Fibroblast of the conjunctiva (primary cell): ENCODE measurements at regions not wholly inside any gene's neighbourhood (a gene's known extent, or its start where the extent isn't known, plus 50 kb on each side); places are given as distances from the start of the nearest gene placed in this dataset.
"Not testable (repeated sequence)": the region's sequence is repeated elsewhere in the genome, so short reads cannot be mapped to it uniquely, and the experiment has no call there.

Experiments
- DNase-seq: peaks from one replicate; pipeline ENCODE4 v3.0.0-alpha.2; 2010; ENCODE audit warnings: low read depth

DNA sequence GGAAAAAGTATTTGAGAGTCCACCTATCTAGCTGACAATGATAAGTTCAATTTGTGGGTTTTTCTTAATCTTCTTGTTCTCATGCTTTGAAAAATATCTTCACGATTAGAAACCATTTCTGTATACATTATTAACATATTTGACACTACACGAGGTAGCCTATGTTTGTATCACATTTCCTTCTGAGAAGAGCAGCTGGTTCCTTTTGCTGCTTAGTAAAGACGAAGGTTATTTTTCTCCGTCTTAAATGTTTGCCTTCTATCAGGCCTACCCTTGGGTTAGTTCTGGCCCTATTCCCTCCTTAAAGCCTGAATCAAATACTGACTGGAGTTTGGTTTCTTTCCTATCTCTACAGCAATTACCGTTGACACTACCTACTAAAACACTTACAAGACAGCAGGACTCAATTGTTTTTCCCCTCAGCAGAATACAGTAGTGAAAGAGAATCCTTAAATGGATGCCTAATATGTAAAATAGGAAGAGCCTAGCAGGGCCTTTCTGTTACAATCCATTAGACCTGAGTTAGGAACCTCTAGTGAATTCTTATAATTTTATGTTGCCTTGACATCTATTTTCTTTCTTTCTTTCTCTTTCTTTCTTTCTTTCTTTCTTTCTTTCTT lies 790.4 kb downstream of the EPHA4 start:
- no peak for DNase-seq

DNA sequence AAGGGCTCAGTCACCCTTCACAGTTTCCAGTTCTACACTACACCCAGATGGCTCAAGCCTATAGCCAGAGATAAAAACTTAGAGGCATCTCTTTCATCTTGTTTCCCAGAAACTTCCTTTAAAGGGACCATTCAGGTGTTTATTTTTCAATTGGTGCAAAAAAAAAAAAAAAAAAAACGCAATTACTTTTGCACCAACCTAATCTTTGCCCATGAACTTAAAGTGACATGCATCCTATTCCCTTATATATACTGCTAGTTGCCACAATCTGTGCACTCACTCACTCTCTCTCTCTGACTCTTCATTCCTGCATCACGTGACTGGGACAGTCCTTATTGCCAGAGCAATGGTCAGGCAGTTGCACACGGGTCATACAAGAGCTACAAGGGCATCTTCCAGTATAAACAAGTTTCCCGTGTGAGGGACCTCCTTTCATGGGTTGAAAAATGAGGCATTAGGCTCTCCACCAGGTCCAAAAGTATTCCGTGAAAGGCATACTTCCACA lies 789.4 kb downstream of the EPHA4 start:
- no peak for DNase-seq

DNA sequence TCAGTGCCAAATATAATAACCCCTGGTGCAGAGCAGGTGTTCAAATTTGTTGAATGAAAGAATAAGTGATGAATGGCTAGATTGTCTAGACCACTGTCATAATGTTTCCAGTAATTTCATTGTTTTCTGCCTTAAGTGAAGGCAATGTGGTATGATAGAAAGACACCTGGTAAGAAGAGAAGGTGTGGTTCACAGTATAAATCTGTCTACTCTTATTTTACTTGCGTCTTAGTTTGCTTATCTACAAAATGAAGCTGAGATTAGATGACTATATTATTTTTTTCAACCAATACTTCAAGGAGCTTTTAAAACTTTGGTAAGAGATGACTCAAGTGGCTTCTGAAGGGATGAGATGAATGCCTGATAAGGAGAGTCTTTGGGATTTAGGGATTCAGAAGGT lies 788.4 kb downstream of the EPHA4 start:
- no peak for DNase-seq

DNA sequence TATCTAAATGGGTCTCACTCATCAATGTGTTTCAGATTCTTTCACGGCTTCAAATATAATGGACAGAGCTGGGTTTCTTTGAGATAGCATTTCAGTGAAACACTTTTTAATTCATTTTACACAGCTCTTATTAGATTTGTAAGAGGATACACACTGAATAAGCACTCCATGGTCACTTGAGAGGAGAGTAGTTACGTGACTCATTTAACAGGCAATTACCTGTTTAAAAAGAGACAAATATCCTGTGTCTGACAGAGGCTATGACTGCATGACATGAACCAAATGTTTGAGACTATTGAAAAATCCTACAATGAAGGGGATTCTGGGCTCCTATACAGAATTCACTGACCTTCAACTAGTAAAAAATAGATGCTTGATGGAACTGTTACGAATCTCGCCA lies 786.9 kb downstream of the EPHA4 start:
- no peak for DNase-seq

DNA sequence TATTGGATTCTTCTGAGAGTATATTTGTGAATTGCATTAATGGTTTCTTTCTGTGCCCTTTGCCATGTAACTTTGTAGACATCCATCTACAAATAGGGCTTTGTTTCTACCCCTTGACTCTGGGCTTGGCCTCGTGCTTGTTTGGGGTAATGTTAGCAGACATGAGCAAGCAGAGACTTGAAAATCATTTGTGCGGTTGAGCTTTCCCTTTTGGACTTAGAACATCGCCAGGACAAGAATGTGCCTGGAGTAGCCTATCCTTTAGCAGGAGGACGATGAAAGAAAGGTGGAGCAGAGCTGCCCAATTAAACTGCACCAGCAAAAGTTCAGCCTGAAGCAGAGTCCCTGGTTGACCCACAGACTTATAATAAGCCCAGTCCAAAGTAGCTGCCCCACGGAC lies 785.9 kb downstream of the EPHA4 start:
- no peak for DNase-seq

DNA sequence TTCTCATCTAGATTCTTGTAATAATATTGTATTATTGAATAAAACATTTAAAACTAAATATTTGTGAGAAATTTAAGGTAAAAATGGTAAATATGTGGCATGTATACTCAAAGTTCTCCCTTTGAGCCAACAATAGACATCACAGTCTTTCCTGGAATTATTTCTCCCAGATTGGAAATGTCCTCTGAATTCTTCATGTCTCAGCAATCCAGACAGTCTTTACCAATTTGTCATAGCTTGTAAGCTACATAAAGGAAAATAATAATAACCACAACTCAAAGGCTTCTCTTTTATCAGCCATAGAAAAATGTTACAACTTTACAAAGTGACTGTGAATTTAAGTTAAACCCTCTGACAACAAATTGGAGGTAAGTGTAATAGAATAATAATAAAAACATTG lies 784.9 kb downstream of the EPHA4 start:
- DNase-seq = no peak

DNA sequence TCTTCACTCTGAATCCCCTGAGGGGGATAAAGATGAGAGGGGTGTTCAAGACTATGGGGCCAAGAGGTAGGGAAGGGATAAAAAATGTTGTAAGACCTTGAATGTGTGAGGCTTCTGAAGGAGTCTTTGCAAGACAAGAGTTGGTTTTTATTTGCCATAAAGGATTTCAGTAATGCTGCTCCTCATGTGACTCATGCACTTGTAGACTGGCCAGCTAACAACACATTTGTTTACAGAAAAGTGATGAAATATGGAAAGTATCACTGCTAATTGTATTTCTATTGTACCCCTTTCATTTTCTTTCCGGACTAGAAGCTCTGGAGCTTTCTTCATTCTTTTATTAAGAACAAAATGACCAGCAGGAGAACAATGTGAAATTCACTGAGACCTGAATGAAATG lies 782.1 kb downstream of the EPHA4 start:
- peak; percentile 48 for DNase-seq

DNA sequence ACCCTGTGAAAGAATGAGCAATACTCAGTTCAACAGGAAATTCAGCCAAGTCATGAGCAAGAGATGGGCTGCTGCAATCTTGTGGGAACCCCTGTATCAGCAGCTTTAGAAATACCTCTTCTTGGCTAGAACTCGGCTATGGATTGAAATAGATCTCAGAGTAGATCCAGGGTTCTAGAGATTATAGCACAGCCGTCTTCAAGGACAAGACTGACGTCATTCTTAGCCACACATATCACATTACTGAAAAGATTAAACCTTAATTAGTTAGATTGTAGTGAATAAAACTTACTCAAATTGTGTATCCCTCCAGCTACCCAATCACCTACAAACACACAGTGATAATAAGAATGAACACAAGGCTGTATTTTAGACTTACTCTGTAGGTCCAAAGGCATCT lies 776.4 kb downstream of the EPHA4 start:
- no peak for DNase-seq

DNA sequence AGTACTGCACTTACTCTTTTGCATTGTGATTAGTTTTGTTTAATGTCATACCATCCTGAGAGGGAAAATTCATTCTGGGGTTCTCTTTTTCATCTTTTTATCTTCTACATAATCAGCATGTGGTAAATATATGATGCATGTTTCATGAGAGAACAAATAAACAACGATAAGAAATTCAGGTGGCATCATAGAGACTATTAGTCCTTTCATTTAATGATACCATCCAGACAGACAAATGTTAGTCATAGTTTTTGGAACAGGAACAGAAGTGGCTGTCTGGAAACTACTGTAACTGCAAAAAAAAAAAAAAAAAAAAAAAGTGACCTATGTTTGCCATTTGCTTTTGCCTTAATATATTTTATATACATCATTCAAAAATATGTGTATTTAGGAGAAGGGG lies 761.0 kb downstream of the EPHA4 start:
- no peak for DNase-seq

DNA sequence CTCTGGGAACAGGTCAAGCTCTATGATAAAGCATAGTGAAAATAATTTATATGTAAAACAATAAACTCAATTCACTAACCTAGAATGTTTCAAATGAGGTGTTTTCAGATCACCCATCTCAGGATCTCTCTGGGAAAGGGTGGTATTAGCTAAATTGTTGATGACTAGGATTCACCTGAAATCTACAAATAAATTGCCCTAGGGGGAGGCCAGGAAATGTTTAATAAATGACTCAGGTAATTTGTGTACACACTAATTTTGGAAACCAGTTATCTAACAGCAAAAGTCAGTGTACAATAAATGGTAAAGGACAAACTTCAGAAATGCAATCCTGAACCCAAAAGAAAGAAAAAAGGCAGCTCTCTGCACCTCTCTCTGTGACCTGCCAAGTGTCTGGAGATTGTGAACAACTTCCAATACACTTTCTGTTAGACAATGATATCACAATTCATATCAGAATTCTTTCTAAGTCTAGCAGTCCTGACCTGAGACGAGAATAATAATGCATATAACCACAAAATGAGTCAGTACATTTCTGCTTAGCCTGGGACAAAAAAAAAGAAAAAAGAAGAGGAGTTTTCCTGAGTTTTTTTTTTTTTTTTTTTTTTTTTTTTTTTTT lies 760.0 kb downstream of the EPHA4 start:
- no peak for DNase-seq

DNA sequence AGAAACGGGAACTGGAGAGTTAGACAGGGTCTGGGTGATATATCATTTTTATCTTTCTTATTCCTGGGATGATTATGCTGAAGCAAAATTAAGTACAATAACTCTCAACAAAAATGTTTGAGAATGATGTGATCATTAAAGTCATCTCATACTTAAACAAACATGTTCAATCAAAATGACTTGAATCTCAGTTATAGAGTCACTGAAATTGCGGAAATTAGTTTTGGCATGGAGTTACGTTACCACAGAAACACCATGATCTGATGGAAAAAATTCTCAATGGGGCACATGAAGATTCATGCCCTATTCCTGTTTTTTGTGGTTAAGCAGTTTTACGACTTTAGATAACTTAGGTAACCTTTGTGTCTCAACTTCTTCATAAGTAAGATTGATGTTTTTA lies 757.7 kb downstream of the EPHA4 start:
- DNase-seq = no peak

DNA sequence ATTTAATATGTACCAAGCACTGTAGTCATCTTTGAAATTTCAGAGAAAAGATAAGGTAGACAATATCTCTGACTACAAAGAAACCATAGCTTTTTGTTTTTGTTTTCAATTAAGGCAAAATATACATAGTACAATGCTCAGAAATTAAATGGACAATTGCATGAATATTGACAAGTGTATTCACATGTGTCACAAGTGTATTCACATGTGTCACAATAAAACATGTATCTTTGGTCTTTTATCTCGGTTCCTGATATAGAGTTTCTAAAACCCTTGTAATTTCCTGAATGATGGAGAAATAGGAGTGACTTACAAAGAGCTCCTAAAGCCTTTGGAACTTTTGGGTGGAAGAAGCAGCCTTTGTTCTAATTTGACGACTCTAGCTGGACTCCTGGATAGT lies 756.4 kb downstream of the EPHA4 start:
- no peak for DNase-seq

DNA sequence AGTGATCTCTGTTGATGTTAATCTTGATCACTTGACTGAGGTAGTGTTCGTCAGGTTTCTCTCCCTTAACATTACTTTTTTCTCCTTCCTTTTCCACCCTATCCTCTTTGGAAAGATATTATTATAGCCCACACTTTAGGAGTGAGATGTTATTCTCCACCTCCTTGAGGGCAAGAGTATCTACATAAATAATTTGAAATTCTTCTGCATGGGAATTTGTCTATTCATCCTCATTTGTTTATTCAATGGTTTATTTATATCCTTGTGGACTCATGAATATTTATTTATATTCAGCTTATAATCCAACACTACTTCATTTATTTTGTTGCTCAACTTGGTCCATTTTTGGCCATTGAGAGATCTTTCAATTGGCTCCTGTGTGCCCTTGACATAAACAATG lies 750.4 kb downstream of the EPHA4 start:
- no peak for DNase-seq

DNA sequence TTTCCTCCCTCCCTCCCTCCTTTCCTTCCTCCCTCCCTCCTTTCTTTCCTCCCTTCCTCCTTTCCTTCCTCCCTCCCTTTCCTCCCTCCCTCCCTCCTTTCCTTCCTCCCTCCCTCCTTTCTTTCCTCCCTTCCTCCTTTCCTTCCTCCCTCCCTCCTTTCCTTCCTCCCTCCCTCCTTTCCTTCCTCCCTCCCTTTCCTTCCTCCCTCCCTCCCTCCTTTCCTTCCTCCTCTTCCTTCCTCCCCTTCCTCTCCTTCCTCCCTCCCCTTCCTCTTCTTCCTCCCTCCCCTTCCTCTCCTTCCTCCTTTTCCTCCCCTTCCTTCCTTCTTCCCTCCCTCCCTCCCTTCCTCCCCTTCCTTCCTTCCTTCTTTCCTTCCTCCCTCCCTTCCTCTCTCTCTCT lies 748.5 kb downstream of the EPHA4 start:
- not testable (repeated sequence) for DNase-seq

DNA sequence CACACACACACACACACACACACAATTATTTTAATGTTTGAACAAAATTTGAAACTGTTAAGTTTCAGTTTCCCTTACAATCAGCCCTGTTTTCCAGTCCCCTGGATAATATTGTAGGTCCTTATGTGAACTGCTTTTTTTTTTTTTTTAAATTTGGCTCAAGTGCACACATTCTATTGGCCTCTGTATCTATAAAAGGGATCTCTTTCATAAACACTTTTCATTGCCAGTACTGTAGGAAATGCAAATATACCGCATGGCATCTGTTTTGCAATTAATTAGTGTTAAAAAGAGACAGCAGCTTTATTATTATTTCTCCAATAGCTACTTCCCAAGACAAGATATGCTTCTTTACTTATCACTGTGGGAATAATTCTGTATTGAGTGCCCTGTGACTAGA lies 738.7 kb downstream of the EPHA4 start:
- no peak for DNase-seq

DNA sequence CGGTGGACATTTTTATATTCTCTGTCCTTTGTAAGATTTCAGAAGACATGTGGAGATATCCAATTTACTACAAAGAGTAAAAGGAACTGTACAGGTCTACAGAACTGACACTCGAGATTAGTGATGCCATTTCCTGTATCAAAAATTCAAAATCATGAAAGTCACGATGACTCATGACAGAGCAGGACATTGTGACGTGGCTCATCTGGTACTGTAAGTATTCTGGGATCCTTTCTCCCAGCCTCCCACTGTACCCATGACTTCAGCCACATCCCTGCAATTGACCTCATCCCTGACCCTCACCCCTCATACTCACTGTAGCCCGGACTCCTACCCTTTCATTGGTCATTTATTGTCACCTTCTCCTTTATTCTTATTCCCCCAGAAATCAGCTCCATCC lies 736.5 kb downstream of the EPHA4 start:
- no peak for DNase-seq

DNA sequence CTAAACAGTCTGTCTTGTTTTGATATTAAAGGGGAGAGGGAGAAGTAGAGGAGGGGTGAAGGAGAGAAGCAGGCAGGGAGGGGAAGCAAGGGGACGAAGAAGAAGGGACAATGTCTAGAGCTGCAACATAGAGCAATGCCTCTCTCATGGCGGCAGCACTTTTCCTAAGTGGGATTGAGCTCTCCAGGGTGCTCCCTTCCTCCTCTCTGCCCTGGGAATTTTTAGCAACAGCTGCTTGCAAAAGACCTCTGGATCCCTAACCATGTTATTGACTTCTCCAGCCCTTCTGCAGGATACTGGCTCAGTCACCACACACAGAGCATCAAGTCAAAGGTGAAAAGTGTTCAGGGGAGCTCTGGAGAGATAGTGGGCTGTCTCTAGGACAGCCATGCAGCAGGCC lies 734.9 kb downstream of the EPHA4 start:
- DNase-seq = no peak

DNA sequence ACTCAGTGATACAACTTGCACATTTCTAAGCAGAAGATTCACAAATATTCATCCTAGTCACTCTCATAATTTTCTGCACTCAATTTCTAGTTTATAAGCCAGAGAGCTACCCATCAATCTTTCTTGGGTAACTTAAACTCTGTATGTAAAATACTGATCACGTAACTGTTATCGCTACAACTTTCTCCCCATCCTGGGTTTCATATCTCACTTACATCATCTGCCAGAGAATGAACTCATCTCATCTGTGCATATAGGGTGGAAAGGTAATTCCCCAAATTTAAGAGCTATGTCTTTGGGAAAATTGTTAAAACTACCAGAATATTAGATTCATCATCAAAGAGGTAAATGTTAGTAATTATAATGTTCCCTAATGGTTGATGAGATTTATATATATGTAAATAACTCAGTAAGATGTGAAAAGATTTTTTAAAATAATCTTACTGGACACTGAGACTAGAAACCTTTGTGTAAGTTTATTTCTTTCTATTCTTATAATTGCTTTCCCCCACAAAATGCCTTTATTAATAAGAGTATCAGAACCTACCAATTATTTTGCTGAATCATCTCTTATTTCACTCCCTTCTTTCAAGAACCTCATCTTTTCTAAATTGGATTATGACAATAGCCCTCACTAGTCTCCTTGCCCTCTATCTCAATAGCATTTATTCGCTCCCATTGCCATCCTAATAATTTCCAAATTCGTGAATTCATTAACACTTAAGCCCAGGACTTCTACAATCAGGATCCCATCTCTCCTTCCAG lies 729.0 kb downstream of the EPHA4 start:
- DNase-seq = no peak

DNA sequence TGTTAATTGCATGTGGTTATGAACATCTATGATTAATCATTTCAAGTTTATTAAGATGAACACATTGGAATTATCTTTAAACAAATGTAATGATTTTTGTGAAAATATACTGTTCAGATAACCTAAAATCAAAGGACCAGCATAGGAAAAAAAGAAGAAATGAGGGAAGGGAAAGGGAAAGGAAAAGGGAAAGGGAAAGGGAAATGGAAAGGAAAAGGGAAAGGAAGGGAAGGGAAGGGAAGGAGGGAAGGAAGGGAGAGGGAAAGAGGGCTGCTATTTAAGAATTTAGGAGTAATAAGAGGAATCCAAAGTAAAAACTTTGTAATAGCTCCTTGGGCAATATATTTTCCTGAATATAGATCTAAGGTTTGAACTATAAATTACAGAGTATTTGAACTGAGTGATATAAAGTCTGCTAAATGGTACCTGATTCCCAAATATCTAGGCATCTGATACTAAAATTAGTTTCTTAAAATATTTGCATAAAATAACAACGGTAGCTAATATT lies 726.3 kb downstream of the EPHA4 start:
- no peak for DNase-seq

DNA sequence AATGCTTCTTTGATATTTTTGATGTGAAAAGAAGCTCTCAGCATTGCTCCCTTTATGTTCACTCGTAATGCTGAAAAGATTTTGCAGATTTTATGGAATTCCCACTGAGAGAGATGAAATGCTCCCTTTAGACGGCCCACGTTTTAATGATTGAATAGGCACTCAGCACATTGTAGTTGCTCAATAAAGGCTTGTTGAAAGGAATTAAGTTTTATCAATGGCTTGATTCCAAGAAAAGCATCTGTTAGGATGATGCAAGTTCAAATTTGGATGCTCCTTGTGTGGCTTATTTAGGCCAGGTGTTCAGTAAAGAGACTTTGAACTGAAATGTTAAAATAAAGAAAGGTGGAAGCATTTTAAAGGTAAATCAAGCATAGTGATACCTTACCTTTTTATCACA lies 725.1 kb downstream of the EPHA4 start:
- no peak for DNase-seq

DNA sequence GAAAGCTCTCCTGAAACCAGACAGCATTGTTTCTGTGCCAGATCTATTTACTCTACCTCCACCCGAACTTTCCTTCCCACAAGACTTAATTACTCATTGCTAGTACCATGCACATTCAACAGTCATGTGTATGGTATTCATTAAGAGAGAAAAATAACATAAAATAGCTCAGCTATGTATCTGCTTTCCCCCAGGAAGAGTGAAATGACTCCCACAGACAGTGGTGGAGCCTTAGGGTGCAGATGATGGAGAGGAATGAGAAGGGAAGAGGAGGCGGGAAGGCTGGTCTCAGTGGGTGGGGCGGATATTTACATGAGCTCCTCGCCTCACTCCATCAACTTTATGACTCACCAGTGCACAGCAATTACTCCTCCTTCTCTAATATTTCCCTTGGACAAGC lies 724.5 kb downstream of the EPHA4 start:
- DNase-seq = peak; percentile 33

DNA sequence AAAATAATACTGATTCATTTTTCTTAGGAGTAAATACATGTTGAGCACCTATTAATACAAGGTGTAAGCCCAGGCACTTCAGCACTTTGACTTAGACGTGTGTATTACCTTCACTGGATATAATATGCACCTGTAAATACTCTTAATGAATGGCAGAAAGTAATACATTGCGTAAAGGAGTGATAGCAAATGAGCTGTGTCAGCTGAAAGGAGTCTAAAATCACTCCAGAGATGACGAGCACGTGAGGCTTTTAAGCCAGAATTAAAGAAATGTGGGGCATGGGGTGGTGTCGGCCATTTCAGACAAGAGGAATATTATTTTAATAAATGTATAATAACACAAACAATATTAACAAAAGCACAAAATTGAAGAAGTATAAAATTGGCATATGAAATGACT lies 722.7 kb downstream of the EPHA4 start:
- DNase-seq = no peak

DNA sequence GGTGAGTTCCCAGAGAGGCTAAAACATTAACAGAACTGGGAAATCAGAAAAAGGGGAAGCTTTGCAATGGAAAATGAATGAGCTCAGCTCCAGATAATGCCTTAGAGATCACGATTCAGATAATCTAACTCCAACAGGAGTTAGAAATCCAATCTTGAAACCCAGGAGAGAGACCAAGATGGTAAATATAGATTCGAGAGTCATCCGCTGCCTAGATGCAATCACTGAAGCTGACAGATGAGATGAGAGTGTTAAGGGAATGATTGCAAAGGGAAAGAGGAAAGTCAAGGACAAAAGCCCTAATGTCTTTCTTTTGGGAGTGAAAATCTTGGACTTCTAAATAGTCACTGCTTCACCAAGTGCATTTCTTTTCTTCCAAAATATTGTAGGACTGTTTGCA lies 722.0 kb downstream of the EPHA4 start:
- DNase-seq = no peak
